ENCODE measurements at regions not wholly inside any gene's neighbourhood (a gene's known extent, or its start where the extent isn't known, plus 50 kb on each side); places are given as distances from the start of the nearest gene placed in this dataset.

GRCh38 chr13:109509154-109509900 is 277.1 kb downstream of the IRS2 start:
- no peak for DNase-seq
- Mint-ChIP-seq H3K9me3 (no peaks in the 10 kb centered on the region), H3K4me1 (ENCODE audit: low read depth) (no peaks in the 10 kb centered on the region), H3K27ac (no peak overlapping the region), H3K27me3 (peaks cover 21% of the 10 kb centered on the region), H3K4me3 (no peak overlapping the region), H3K36me3 (ENCODE audit: low read depth) (no peaks in the 10 kb centered on the region)
- no peak for TF ChIP-seq CTCF (IDR thresholded peaks at IDR 0.05)
- ATAC-seq (ENCODE audit: poor library complexity): no peak
- POLR2A ChIA-PET: no interaction called here
- H3K27ac ChIP-seq (ENCODE audit: low read depth in 1 of 2, low read length in 2 of 2): no peak overlapping the region
- H3K36me3 ChIP-seq (ENCODE audit: insufficient read depth, low read length): no peaks in the 10 kb centered on the region
- no peak overlapping the region for H3K4me3 ChIP-seq (ENCODE audit: low read length)
- CTCF ChIA-PET: no interaction called here
- intact Hi-C loops (cut with DNase I, micrococcal nuclease): no loop called here
- peaks cover 0 to 3% of the 10 kb centered on the region in 2 experiments for H3K27me3 ChIP-seq (ENCODE audit: control insufficient read depth in 1 of 2, insufficient read depth in 2 of 2, low read length in 2 of 2)
- H3K9me3 ChIP-seq (ENCODE audit: control insufficient read depth in 1 of 2, insufficient read depth in 1 of 2, low read length in 2 of 2): no peaks in the 10 kb centered on the region
- no peaks in the 10 kb centered on the region for H3K4me1 ChIP-seq (ENCODE audit: insufficient read depth, low read length)

GRCh38 chr13:109500146-109500773 is 286.1 kb downstream of the IRS2 start:
- H3K27ac Mint-ChIP-seq: no peak overlapping the region
- DNase-seq: no peak
- H3K4me1 Mint-ChIP-seq (ENCODE audit: low read depth): no peaks in the 10 kb centered on the region
- ATAC-seq (ENCODE audit: poor library complexity): no peak
- no peaks in the 10 kb centered on the region for H3K36me3 Mint-ChIP-seq (ENCODE audit: low read depth)
- H3K4me3 Mint-ChIP-seq: no peak overlapping the region
- ChIA-PET CTCF (no interaction called here), POLR2A (no interaction called here)
- no peaks in the 10 kb centered on the region for H3K27me3 ChIP-seq (ENCODE audit: control insufficient read depth in 1 of 2, insufficient read depth in 2 of 2, low read length in 2 of 2)
- H3K4me1 ChIP-seq (ENCODE audit: insufficient read depth, low read length): no peaks in the 10 kb centered on the region
- TF ChIP-seq CTCF (IDR thresholded peaks at IDR 0.05): no peak
- peaks cover 2% of the 10 kb centered on the region for H3K9me3 Mint-ChIP-seq
- H3K27me3 Mint-ChIP-seq: peaks cover 8% of the 10 kb centered on the region
- H3K9me3 ChIP-seq (ENCODE audit: control insufficient read depth in 1 of 2, insufficient read depth in 1 of 2, low read length in 2 of 2): no peaks in the 10 kb centered on the region
- no peak overlapping the region for H3K4me3 ChIP-seq (ENCODE audit: low read length)
- H3K36me3 ChIP-seq (ENCODE audit: insufficient read depth, low read length): no peaks in the 10 kb centered on the region
- intact Hi-C loops (cut with DNase I, micrococcal nuclease): no loop called here
- H3K27ac ChIP-seq (ENCODE audit: low read depth in 1 of 2, low read length in 2 of 2): no peak overlapping the region

- Mint-ChIP-seq H3K27me3 (peaks cover 7% of the 10 kb centered on the region), H3K4me1 (ENCODE audit: low read depth) (no peaks in the 10 kb centered on the region), H3K4me3 (no peak overlapping the region), H3K9me3 (no peaks in the 10 kb centered on the region), H3K27ac (no peak overlapping the region), H3K36me3 (ENCODE audit: low read depth) (no peaks in the 10 kb centered on the region)
- intact Hi-C loops (cut with DNase I, micrococcal nuclease): no loop called here
- ChIA-PET POLR2A (no interaction called here), CTCF (no interaction called here)
- Histone ChIP-seq H3K9me3 (ENCODE audit: control insufficient read depth in 1 of 2, insufficient read depth in 1 of 2, low read length in 2 of 2) (no peaks in the 10 kb centered on the region), H3K4me3 (ENCODE audit: low read length) (no peak overlapping the region), H3K27me3 (ENCODE audit: control insufficient read depth in 1 of 2, insufficient read depth in 2 of 2, low read length in 2 of 2) (no peaks in the 10 kb centered on the region), H3K4me1 (ENCODE audit: insufficient read depth, low read length) (no peaks in the 10 kb centered on the region), H3K27ac (ENCODE audit: low read depth in 1 of 2, low read length in 2 of 2) (no peak overlapping the region), H3K36me3 (ENCODE audit: insufficient read depth, low read length) (no peaks in the 10 kb centered on the region)
- no peak for TF ChIP-seq CTCF (IDR thresholded peaks at IDR 0.05)
- no peak for ATAC-seq (ENCODE audit: poor library complexity)
- DNase-seq: no peak
Measured at GRCh38 chr13:109497917-109498316, 288.5 kb downstream of the IRS2 start.

Data from CD4-positive, alpha-beta T cell (primary cell).